ENCODE measurements at regions not wholly inside any gene's neighbourhood (a gene's known extent, or its start where the extent isn't known, plus 50 kb on each side); places are given as distances from the start of the nearest gene placed in this dataset.

- Histone ChIP-seq H3K9ac (ENCODE audit: low read depth, low read length) (no peak overlapping the region), H3K9me3 (ENCODE audit: control insufficient read depth, insufficient read depth, low read length) (no peaks in the 10 kb centered on the region), H3K36me3 (ENCODE audit: control insufficient read depth, insufficient read depth, low read length) (no peaks in the 10 kb centered on the region), H3K27me3 (ENCODE audit: control insufficient read depth, insufficient read depth, low read length) (no peaks in the 10 kb centered on the region), H3K4me1 (ENCODE audit: control insufficient read depth, insufficient read depth, low read length) (no peaks in the 10 kb centered on the region), H3K4me3 (ENCODE audit: low read depth, low read length) (no peak overlapping the region)
Measured at GRCh38 chr10:63077800-63078199, 55.3 kb upstream of the NRBF2 start.

GRCh38 chr10:63072951-63073350 is 60.2 kb upstream of the NRBF2 start:
- Histone ChIP-seq H3K36me3 (ENCODE audit: control insufficient read depth, insufficient read depth, low read length) (no peaks in the 10 kb centered on the region), H3K9me3 (ENCODE audit: control insufficient read depth, insufficient read depth, low read length) (no peaks in the 10 kb centered on the region), H3K9ac (ENCODE audit: low read depth, low read length) (no peak overlapping the region), H3K4me3 (ENCODE audit: low read depth, low read length) (no peak overlapping the region), H3K4me1 (ENCODE audit: control insufficient read depth, insufficient read depth, low read length) (peaks cover 2% of the 10 kb centered on the region), H3K27me3 (ENCODE audit: control insufficient read depth, insufficient read depth, low read length) (no peaks in the 10 kb centered on the region)

GRCh38 chr10:63071145-63071544 is 62.0 kb upstream of the NRBF2 start:
- no peak overlapping the region for H3K4me3 ChIP-seq (ENCODE audit: low read depth, low read length)
- H3K9ac ChIP-seq (ENCODE audit: low read depth, low read length): no peak overlapping the region
- no peaks in the 10 kb centered on the region for H3K27me3 ChIP-seq (ENCODE audit: control insufficient read depth, insufficient read depth, low read length)
- H3K9me3 ChIP-seq (ENCODE audit: control insufficient read depth, insufficient read depth, low read length): no peaks in the 10 kb centered on the region
- peaks cover 2% of the 10 kb centered on the region for H3K4me1 ChIP-seq (ENCODE audit: control insufficient read depth, insufficient read depth, low read length)
- H3K36me3 ChIP-seq (ENCODE audit: control insufficient read depth, insufficient read depth, low read length): no peaks in the 10 kb centered on the region

- Histone ChIP-seq H3K4me1 (ENCODE audit: control insufficient read depth, insufficient read depth, low read length) (peaks cover 2% of the 10 kb centered on the region), H3K36me3 (ENCODE audit: control insufficient read depth, insufficient read depth, low read length) (no peaks in the 10 kb centered on the region), H3K9ac (ENCODE audit: low read depth, low read length) (no peak overlapping the region), H3K4me3 (ENCODE audit: low read depth, low read length) (no peak overlapping the region), H3K9me3 (ENCODE audit: control insufficient read depth, insufficient read depth, low read length) (no peaks in the 10 kb centered on the region), H3K27me3 (ENCODE audit: control insufficient read depth, insufficient read depth, low read length) (no peaks in the 10 kb centered on the region)
Measured at GRCh38 chr10:63069318-63069717, 63.8 kb upstream of the NRBF2 start.

- H3K36me3 ChIP-seq (ENCODE audit: control insufficient read depth, insufficient read depth, low read length): no peaks in the 10 kb centered on the region
- H3K9me3 ChIP-seq (ENCODE audit: control insufficient read depth, insufficient read depth, low read length): no peaks in the 10 kb centered on the region
- no peak overlapping the region for H3K4me3 ChIP-seq (ENCODE audit: low read depth, low read length)
- no peaks in the 10 kb centered on the region for H3K27me3 ChIP-seq (ENCODE audit: control insufficient read depth, insufficient read depth, low read length)
- no peak overlapping the region for H3K9ac ChIP-seq (ENCODE audit: low read depth, low read length)
- peaks cover 2% of the 10 kb centered on the region for H3K4me1 ChIP-seq (ENCODE audit: control insufficient read depth, insufficient read depth, low read length)
Measured at GRCh38 chr10:63068246-63068645, 64.9 kb upstream of the NRBF2 start.

GRCh38 chr10:63066606-63067005 is 66.5 kb upstream of the NRBF2 start:
- Histone ChIP-seq H3K4me1 (ENCODE audit: control insufficient read depth, insufficient read depth, low read length) (peaks cover 2% of the 10 kb centered on the region), H3K36me3 (ENCODE audit: control insufficient read depth, insufficient read depth, low read length) (no peaks in the 10 kb centered on the region), H3K4me3 (ENCODE audit: low read depth, low read length) (no peak overlapping the region), H3K9me3 (ENCODE audit: control insufficient read depth, insufficient read depth, low read length) (no peaks in the 10 kb centered on the region), H3K9ac (ENCODE audit: low read depth, low read length) (no peak overlapping the region), H3K27me3 (ENCODE audit: control insufficient read depth, insufficient read depth, low read length) (no peaks in the 10 kb centered on the region)

- H3K4me1 ChIP-seq (ENCODE audit: control insufficient read depth, insufficient read depth, low read length): no peaks in the 10 kb centered on the region
- no peaks in the 10 kb centered on the region for H3K27me3 ChIP-seq (ENCODE audit: control insufficient read depth, insufficient read depth, low read length)
- H3K4me3 ChIP-seq (ENCODE audit: low read depth, low read length): no peak overlapping the region
- no peaks in the 10 kb centered on the region for H3K36me3 ChIP-seq (ENCODE audit: control insufficient read depth, insufficient read depth, low read length)
- H3K9me3 ChIP-seq (ENCODE audit: control insufficient read depth, insufficient read depth, low read length): no peaks in the 10 kb centered on the region
- H3K9ac ChIP-seq (ENCODE audit: low read depth, low read length): no peak overlapping the region
Measured at GRCh38 chr10:63064706-63065105, 68.4 kb upstream of the NRBF2 start.

- H3K9ac ChIP-seq (ENCODE audit: low read depth, low read length): no peak overlapping the region
- H3K4me3 ChIP-seq (ENCODE audit: low read depth, low read length): no peak overlapping the region
- peaks cover 7% of the 10 kb centered on the region for H3K4me1 ChIP-seq (ENCODE audit: control insufficient read depth, insufficient read depth, low read length)
- H3K27me3 ChIP-seq (ENCODE audit: control insufficient read depth, insufficient read depth, low read length): no peaks in the 10 kb centered on the region
- no peaks in the 10 kb centered on the region for H3K36me3 ChIP-seq (ENCODE audit: control insufficient read depth, insufficient read depth, low read length)
- H3K9me3 ChIP-seq (ENCODE audit: control insufficient read depth, insufficient read depth, low read length): no peaks in the 10 kb centered on the region
Measured at GRCh38 chr10:63058236-63058635, 74.9 kb upstream of the NRBF2 start.

- Histone ChIP-seq H3K9me3 (ENCODE audit: control insufficient read depth, insufficient read depth, low read length) (no peaks in the 10 kb centered on the region), H3K27me3 (ENCODE audit: control insufficient read depth, insufficient read depth, low read length) (no peaks in the 10 kb centered on the region), H3K4me1 (ENCODE audit: control insufficient read depth, insufficient read depth, low read length) (peaks cover 7% of the 10 kb centered on the region), H3K4me3 (ENCODE audit: low read depth, low read length) (no peak overlapping the region), H3K9ac (ENCODE audit: low read depth, low read length) (no peak overlapping the region), H3K36me3 (ENCODE audit: control insufficient read depth, insufficient read depth, low read length) (no peaks in the 10 kb centered on the region)
Measured at GRCh38 chr10:63057509-63057908, 75.6 kb upstream of the NRBF2 start.

- peaks cover 7% of the 10 kb centered on the region for H3K4me1 ChIP-seq (ENCODE audit: control insufficient read depth, insufficient read depth, low read length)
- H3K36me3 ChIP-seq (ENCODE audit: control insufficient read depth, insufficient read depth, low read length): no peaks in the 10 kb centered on the region
- no peaks in the 10 kb centered on the region for H3K27me3 ChIP-seq (ENCODE audit: control insufficient read depth, insufficient read depth, low read length)
- no peak overlapping the region for H3K4me3 ChIP-seq (ENCODE audit: low read depth, low read length)
- H3K9ac ChIP-seq (ENCODE audit: low read depth, low read length): no peak overlapping the region
- no peaks in the 10 kb centered on the region for H3K9me3 ChIP-seq (ENCODE audit: control insufficient read depth, insufficient read depth, low read length)
Measured at GRCh38 chr10:63055705-63056104, 77.4 kb upstream of the NRBF2 start.

- no peaks in the 10 kb centered on the region for H3K36me3 ChIP-seq (ENCODE audit: control insufficient read depth, insufficient read depth, low read length)
- no peaks in the 10 kb centered on the region for H3K9me3 ChIP-seq (ENCODE audit: control insufficient read depth, insufficient read depth, low read length)
- no peak overlapping the region for H3K4me3 ChIP-seq (ENCODE audit: low read depth, low read length)
- no peak overlapping the region for H3K9ac ChIP-seq (ENCODE audit: low read depth, low read length)
- H3K4me1 ChIP-seq (ENCODE audit: control insufficient read depth, insufficient read depth, low read length): peaks cover 7% of the 10 kb centered on the region
- no peaks in the 10 kb centered on the region for H3K27me3 ChIP-seq (ENCODE audit: control insufficient read depth, insufficient read depth, low read length)
Measured at GRCh38 chr10:63054889-63055611, 78.1 kb upstream of the NRBF2 start.

GRCh38 chr10:63052083-63052482 is 81.0 kb upstream of the NRBF2 start:
- Histone ChIP-seq H3K4me3 (ENCODE audit: low read depth, low read length) (no peak overlapping the region), H3K4me1 (ENCODE audit: control insufficient read depth, insufficient read depth, low read length) (no peaks in the 10 kb centered on the region), H3K9ac (ENCODE audit: low read depth, low read length) (no peak overlapping the region), H3K9me3 (ENCODE audit: control insufficient read depth, insufficient read depth, low read length) (no peaks in the 10 kb centered on the region), H3K27me3 (ENCODE audit: control insufficient read depth, insufficient read depth, low read length) (no peaks in the 10 kb centered on the region), H3K36me3 (ENCODE audit: control insufficient read depth, insufficient read depth, low read length) (no peaks in the 10 kb centered on the region)
